ENCODE measurements at regions not wholly inside any gene's neighbourhood (a gene's known extent, or its start where the extent isn't known, plus 50 kb on each side); places are given as distances from the start of the nearest gene placed in this dataset.
"Not testable (repeated sequence)": the region's sequence is repeated elsewhere in the genome, so short reads cannot be mapped to it uniquely, and the experiment has no call there.

GRCh38 chr2:87439617-87440204 is 308.2 kb upstream of the PLGLB2 start:
- DNase-seq, result peak; percentile 48

GRCh38 chr2:87440650-87441049 is 307.2 kb upstream of the PLGLB2 start:
- peak; percentile 5 for DNase-seq

GRCh38 chr2:87441375-87441774 is 306.5 kb upstream of the PLGLB2 start:
- DNase-seq, result not testable (repeated sequence)

GRCh38 chr2:87442983-87443577 is 304.8 kb upstream of the PLGLB2 start:
- DNase-seq, result peak; percentile 4

GRCh38 chr2:87444951-87445350 is 302.9 kb upstream of the PLGLB2 start:
- DNase-seq, result peak; percentile 11

- not testable (repeated sequence) for DNase-seq
Measured at GRCh38 chr2:87445613-87446312, 302.1 kb upstream of the PLGLB2 start.

- not testable (repeated sequence) for DNase-seq
Measured at GRCh38 chr2:87446313-87446696, 301.6 kb upstream of the PLGLB2 start.

GRCh38 chr2:87449462-87449980 is 298.4 kb upstream of the PLGLB2 start:
- DNase-seq, result not testable (repeated sequence)

GRCh38 chr2:87452193-87452592 is 295.7 kb upstream of the PLGLB2 start:
- DNase-seq, result peak; percentile 14

GRCh38 chr2:87452861-87453260 is 295.0 kb upstream of the PLGLB2 start:
- DNase-seq, result peak; percentile 57

GRCh38 chr2:87453965-87454364 is 293.9 kb upstream of the PLGLB2 start:
- peak; percentile 80 for DNase-seq

GRCh38 chr2:87454421-87454820 is 293.5 kb upstream of the PLGLB2 start:
- DNase-seq, result peak; percentile 49

- not testable (repeated sequence) for DNase-seq
Measured at GRCh38 chr2:87455209-87455853, 292.6 kb upstream of the PLGLB2 start.

GRCh38 chr2:87455854-87456249 is 292.0 kb upstream of the PLGLB2 start:
- DNase-seq, result not testable (repeated sequence)

- DNase-seq, result peak; percentile 55
Measured at GRCh38 chr2:87456477-87457128, 291.3 kb upstream of the PLGLB2 start.

GRCh38 chr2:87457129-87457499 is 290.8 kb upstream of the PLGLB2 start:
- not testable (repeated sequence) for DNase-seq

- DNase-seq, result not testable (repeated sequence)
Measured at GRCh38 chr2:87458938-87459337, 288.9 kb upstream of the PLGLB2 start.

- peak; percentile 7 for DNase-seq
Measured at GRCh38 chr2:87460104-87460503, 287.8 kb upstream of the PLGLB2 start.

- not testable (repeated sequence) for DNase-seq
Measured at GRCh38 chr2:87460662-87461061, 287.2 kb upstream of the PLGLB2 start.

GRCh38 chr2:87461671-87462070 is 286.2 kb upstream of the PLGLB2 start:
- not testable (repeated sequence) for DNase-seq

- peak; percentile 9 for DNase-seq
Measured at GRCh38 chr2:87464219-87464618, 283.7 kb upstream of the PLGLB2 start.

GRCh38 chr2:87465730-87466129 is 282.2 kb upstream of the PLGLB2 start:
- peak; percentile 13 for DNase-seq

- peak; percentile 88 for DNase-seq
Measured at GRCh38 chr2:87466591-87467120, 281.2 kb upstream of the PLGLB2 start.
